ENCODE measurements at regions not wholly inside any gene's neighbourhood (a gene's known extent, or its start where the extent isn't known, plus 50 kb on each side); places are given as distances from the start of the nearest gene placed in this dataset.

GRCh38 chr5:3542769-3543168, 52.9 kb upstream of the IRX1 start:
- Mint-ChIP-seq H3K36me3 (no peaks in the 10 kb centered on the region), H3K4me3 (no peak overlapping the region), H3K4me1 (no peaks in the 10 kb centered on the region), H3K27ac (no peak overlapping the region), H3K9me3 (peaks cover 0 to 9% (median 2%) of the 10 kb centered on the region in 9 donors), H3K27me3 (peaks cover 0 to 7% (median 0%) of the 10 kb centered on the region in 5 donors)
- POLR2A ChIA-PET = no interaction called here
- DNase-seq = no peak
- ATAC-seq = no peak

DNA sequence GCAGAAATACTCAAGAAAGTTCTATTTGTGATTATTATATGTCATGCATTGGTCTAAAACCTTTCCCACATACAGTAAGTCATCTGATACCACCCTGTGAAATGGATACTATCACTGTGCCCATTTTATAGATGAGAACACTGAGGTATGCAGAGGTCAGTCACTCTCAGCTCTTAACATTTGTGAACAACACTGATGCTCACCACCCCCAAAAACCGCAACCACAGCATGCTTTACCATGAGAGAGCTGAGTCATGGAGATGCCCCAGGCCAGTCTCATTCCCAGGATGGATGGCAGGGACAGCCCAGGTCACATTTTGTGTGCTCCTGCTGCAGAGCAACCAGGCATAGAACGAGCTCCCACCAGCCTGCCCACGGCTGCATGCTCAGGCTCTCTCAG, 53.5 kb upstream of the IRX1 start:
- H3K36me3 Mint-ChIP-seq = no peaks in the 10 kb centered on the region
- ATAC-seq (no peak), DNase-seq (no peak)
- no peak overlapping the region for H3K4me3 Mint-ChIP-seq
- no peak overlapping the region for H3K27ac Mint-ChIP-seq
- H3K9me3 Mint-ChIP-seq = peaks cover 0 to 6% (median under 1%) of the 10 kb centered on the region in 9 donors
- POLR2A ChIA-PET = no interaction called here
- peaks cover 0 to 5% (median 0%) of the 10 kb centered on the region in 5 donors for H3K27me3 Mint-ChIP-seq
- no peaks in the 10 kb centered on the region for H3K4me1 Mint-ChIP-seq

DNA sequence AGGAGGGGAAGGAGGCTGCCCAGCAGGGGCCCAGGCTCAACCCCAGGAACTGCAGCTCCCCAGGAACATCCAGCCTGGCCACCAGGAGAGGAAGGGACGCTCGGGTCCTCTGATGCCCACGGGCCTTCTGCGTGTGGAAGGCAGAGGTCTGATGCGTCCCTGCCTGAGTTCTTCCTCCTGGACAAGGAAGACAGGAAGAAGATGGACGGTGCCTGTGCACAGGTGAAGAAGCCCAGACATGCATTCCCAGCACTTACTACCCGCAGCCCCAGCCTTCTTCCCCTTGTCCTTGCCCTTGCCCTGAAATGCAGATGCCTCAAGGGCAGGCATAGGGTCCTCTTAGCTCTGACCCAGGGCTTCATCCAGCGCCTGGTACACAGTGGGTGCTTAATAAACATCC, 56.7 kb upstream of the IRX1 start:
- Mint-ChIP-seq H3K27ac (no peak overlapping the region), H3K36me3 (peaks cover 0 to 1% (median 0%) of the 10 kb centered on the region in 3 donors), H3K4me3 (no peak overlapping the region), H3K4me1 (no peaks in the 10 kb centered on the region), H3K9me3 (peaks cover 0 to 11% (median 0%) of the 10 kb centered on the region in 9 donors), H3K27me3 (peaks cover 0 to 3% (median 0%) of the 10 kb centered on the region in 5 donors)
- POLR2A ChIA-PET = no interaction called here
- ATAC-seq (no peak), DNase-seq (no peak)

DNA sequence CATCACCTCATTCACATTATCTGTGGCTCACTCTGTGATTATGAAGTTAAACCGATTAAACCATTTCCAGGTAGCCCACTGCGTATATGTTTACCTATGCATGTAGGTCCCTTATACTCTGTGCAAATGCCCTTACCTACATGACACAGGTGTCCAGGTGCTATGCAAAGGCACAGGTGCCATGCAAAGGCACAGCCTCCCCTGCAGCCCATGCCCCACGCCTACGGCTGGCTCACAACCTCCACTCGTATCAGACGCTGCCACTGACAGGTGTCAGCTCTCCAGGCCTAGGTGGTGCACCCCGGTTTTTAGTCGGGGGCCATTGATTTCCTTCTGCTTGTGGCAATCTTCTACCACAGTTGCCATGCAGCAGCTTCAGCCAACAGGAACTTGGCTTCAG, 57.7 kb upstream of the IRX1 start:
- DNase-seq (no peak), ATAC-seq (no peak)
- H3K4me3 Mint-ChIP-seq = no peak overlapping the region
- POLR2A ChIA-PET = no interaction called here
- peaks cover 0 to 11% (median 3%) of the 10 kb centered on the region in 9 donors for H3K9me3 Mint-ChIP-seq
- H3K36me3 Mint-ChIP-seq = peaks cover 0 to 1% (median 0%) of the 10 kb centered on the region in 3 donors
- no peak overlapping the region for H3K27ac Mint-ChIP-seq
- no peaks in the 10 kb centered on the region for H3K4me1 Mint-ChIP-seq
- H3K27me3 Mint-ChIP-seq = peaks cover 0 to 3% (median 0%) of the 10 kb centered on the region in 5 donors

DNA sequence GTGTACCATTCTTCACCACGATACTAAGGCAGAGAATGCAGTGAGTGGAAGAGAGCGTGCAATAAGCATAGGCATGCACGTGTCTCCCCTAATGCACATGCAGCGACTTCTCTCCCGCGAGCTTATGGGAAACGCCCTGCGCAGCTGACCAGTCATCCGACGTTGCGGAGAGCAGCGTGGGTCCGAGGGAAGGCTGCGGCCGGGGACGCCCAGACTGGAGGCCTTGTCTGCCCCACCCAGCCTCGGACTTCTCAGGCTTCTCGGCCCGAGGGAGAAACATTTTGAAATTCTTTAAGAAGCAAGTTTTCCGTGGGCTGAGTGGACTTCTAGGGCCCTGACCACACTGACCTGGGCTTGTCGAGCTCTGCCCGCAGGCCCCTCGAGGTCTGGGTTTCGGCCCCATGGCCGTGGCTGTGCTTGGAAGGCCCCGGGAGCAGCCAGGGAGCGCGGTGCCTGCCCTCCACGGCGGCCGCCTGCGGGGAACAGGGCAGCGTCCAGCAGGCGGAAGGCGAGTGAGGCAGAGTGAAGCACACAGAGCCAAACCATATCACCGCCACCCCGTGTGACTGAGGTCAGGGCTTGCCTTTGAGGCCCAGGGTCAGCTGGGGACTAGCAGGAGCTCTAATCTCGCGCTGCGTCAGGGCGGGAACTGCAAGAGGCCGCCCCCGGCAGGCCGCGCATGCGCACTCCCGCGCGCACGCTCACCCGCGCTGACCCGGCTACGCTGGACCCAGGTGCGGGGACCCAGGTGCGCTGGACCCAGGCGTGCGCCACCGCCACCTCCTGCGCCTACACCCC, 60.0 kb upstream of the IRX1 start:
- peaks cover 0 to 1% (median 0%) of the 10 kb centered on the region in 3 donors for H3K36me3 Mint-ChIP-seq
- H3K9me3 Mint-ChIP-seq = peaks cover 0 to 11% (median 3%) of the 10 kb centered on the region in 9 donors
- no peak overlapping the region for H3K4me3 Mint-ChIP-seq
- no peak for DNase-seq
- no peak for ATAC-seq
- POLR2A ChIA-PET = no interaction called here
- H3K27me3 Mint-ChIP-seq = peaks cover 0 to 3% (median 0%) of the 10 kb centered on the region in 5 donors
- H3K27ac Mint-ChIP-seq = no peak overlapping the region
- no peaks in the 10 kb centered on the region for H3K4me1 Mint-ChIP-seq

DNA sequence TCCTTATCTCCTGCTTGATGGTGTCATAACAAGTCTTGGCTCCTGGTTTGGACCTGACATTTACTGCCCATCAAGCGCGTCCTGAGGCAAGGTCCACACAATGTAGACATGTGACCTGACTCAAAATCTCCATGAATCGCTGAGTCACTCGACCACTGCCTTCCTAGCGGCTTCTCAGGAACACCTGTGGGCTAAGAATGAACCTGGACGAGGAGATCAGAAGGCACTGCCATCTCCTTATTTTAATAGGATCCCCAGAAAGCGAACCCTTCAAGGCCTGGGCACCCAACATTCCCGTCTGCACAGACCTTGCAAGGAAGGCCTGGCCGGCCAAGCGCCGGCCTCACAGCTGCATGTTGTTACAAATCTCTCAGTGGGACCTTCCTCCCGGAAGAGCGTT, 60.6 kb upstream of the IRX1 start:
- H3K27ac Mint-ChIP-seq = no peak overlapping the region
- POLR2A ChIA-PET = no interaction called here
- no peak overlapping the region for H3K4me3 Mint-ChIP-seq
- no peaks in the 10 kb centered on the region for H3K4me1 Mint-ChIP-seq
- peaks cover 0 to 3% (median 0%) of the 10 kb centered on the region in 5 donors for H3K27me3 Mint-ChIP-seq
- peaks cover 0 to 11% (median 3%) of the 10 kb centered on the region in 9 donors for H3K9me3 Mint-ChIP-seq
- peaks cover 0 to 1% (median 0%) of the 10 kb centered on the region in 3 donors for H3K36me3 Mint-ChIP-seq
- DNase-seq (no peak), ATAC-seq (no peak)

DNA sequence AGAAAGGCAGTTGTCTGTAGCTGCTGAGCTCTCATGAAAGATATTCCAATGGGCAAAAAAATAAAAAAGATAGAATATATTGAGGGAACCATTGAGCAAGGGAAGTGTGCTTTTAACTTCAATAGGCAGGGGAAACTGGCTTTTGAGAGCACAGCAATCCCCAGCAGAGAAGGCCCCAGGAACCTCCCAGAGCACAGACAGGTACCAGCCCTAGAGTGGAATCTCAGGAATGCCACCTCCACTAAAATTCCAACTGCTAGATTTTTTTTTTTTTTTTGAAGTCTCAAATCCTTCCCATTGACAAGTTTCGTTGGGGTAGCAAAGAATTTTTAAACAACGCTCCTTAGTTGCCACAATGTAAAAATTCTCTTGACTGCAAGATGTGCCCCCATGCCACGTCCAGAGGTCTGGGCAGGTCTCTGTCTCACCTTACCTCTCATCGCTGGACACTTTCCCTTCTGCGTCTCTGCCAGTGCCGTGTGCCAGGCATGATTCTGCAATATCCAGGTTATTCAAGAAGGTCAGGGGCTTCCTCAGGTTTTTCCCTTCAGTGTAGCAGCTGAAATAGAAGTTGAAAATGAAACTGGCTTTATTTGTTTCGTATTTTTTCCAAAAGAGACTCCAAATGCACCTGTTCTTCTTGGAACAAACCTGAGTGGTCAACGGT, 64.2 kb upstream of the IRX1 start:
- ATAC-seq (no peak), DNase-seq (no peak)
- Mint-ChIP-seq H3K9me3 (peaks cover 0 to 11% (median 3%) of the 10 kb centered on the region in 9 donors), H3K4me1 (no peaks in the 10 kb centered on the region), H3K36me3 (peaks cover 0 to 3% (median 1%) of the 10 kb centered on the region in 3 donors), H3K27ac (no peak overlapping the region), H3K27me3 (peaks cover 0 to 4% (median 0%) of the 10 kb centered on the region in 5 donors), H3K4me3 (no peak overlapping the region)
- POLR2A ChIA-PET = no interaction called here

- Mint-ChIP-seq H3K36me3 (peaks cover 0 to 8% (median 1%) of the 10 kb centered on the region in 3 donors), H3K9me3 (peaks cover 0 to 14% (median 4%) of the 10 kb centered on the region in 9 donors), H3K27ac (no peak overlapping the region), H3K27me3 (peaks cover 0 to 4% (median 0%) of the 10 kb centered on the region in 5 donors), H3K4me1 (no peaks in the 10 kb centered on the region), H3K4me3 (no peak overlapping the region)
- ATAC-seq (no peak), DNase-seq (no peak)
- POLR2A ChIA-PET = no interaction called here
Observed at GRCh38 chr5:3530251-3530650, 65.4 kb upstream of the IRX1 start.

DNA sequence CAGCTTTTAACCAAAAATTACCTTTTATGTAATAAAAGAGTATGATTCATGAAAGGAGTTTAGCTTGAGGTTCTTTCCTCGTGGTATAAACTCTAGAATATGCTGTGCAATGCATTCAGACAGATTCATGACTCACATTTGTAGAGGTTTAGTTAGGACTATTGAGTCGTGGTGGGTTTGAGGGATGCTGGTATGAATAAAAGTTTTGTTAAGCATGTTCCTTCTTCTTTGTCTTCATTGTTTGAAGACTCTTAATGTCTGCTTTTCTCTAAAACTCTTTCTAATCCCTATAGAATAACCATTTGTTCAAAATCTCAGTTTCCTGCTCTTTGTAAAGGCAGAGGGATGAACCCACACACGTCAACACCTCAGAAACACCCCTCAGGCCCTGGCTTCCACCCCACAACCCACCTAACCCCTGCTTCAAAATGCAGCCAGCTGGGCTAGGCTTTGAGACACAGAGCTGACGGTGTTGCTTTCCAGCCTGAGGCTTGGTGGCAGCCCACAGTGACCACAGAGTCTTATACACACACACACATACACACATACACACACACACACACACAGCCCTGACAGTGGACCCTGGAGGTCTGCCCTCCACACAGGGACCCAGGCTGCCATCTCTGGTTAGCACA, 69.0 kb upstream of the IRX1 start:
- no peak overlapping the region for H3K27ac Mint-ChIP-seq
- H3K9me3 Mint-ChIP-seq = peaks cover 0 to 35% (median 3%) of the 10 kb centered on the region in 9 donors
- DNase-seq = no peak
- H3K4me1 Mint-ChIP-seq = no peaks in the 10 kb centered on the region
- ATAC-seq = no peak
- peaks cover 0 to 8% (median 0%) of the 10 kb centered on the region in 3 donors for H3K36me3 Mint-ChIP-seq
- peaks cover 0 to 12% (median 0%) of the 10 kb centered on the region in 5 donors for H3K27me3 Mint-ChIP-seq
- POLR2A ChIA-PET = no interaction called here
- H3K4me3 Mint-ChIP-seq = no peak overlapping the region

GRCh38 chr5:3522491-3522890, 73.1 kb upstream of the IRX1 start:
- H3K36me3 Mint-ChIP-seq = peaks cover 0 to 4% (median 0%) of the 10 kb centered on the region in 3 donors
- H3K27me3 Mint-ChIP-seq = peaks cover 0 to 8% (median 2%) of the 10 kb centered on the region in 5 donors
- no peaks in the 10 kb centered on the region for H3K4me1 Mint-ChIP-seq
- H3K9me3 Mint-ChIP-seq = peaks cover 0 to 35% (median 0%) of the 10 kb centered on the region in 9 donors
- DNase-seq = no peak
- POLR2A ChIA-PET = no interaction called here
- H3K4me3 Mint-ChIP-seq = no peak overlapping the region
- no peak overlapping the region for H3K27ac Mint-ChIP-seq
- ATAC-seq = no peak

- no peak overlapping the region for H3K27ac Mint-ChIP-seq
- POLR2A ChIA-PET = no interaction called here
- ATAC-seq (no peak), DNase-seq (no peak)
- H3K4me3 Mint-ChIP-seq = no peak overlapping the region
- no peaks in the 10 kb centered on the region for H3K36me3 Mint-ChIP-seq
- no peaks in the 10 kb centered on the region for H3K4me1 Mint-ChIP-seq
- H3K27me3 Mint-ChIP-seq = peaks cover 0 to 4% (median 2%) of the 10 kb centered on the region in 5 donors
- peaks cover 0 to 11% (median 0%) of the 10 kb centered on the region in 9 donors for H3K9me3 Mint-ChIP-seq
Observed at GRCh38 chr5:3518576-3518975, 77.1 kb upstream of the IRX1 start.

GRCh38 chr5:3518051-3518450, 77.6 kb upstream of the IRX1 start:
- Mint-ChIP-seq H3K36me3 (no peaks in the 10 kb centered on the region), H3K9me3 (peaks cover 0 to 6% (median 0%) of the 10 kb centered on the region in 9 donors), H3K27ac (no peak overlapping the region), H3K4me1 (no peaks in the 10 kb centered on the region), H3K27me3 (peaks cover 0 to 3% (median 2%) of the 10 kb centered on the region in 5 donors), H3K4me3 (no peak overlapping the region)
- DNase-seq = no peak
- no peak for ATAC-seq
- POLR2A ChIA-PET = no interaction called here

- no peak for DNase-seq
- Mint-ChIP-seq H3K27me3 (peaks cover 0 to 2% (median 0%) of the 10 kb centered on the region in 5 donors), H3K9me3 (peaks cover 0 to 4% (median 0%) of the 10 kb centered on the region in 9 donors), H3K4me3 (no peak overlapping the region), H3K36me3 (no peaks in the 10 kb centered on the region), H3K4me1 (no peaks in the 10 kb centered on the region), H3K27ac (no peak overlapping the region)
- no peak for ATAC-seq
- POLR2A ChIA-PET = no interaction called here
Observed at GRCh38 chr5:3517348-3517747, 78.3 kb upstream of the IRX1 start.

Measured in naive thymus-derived CD8-positive, alpha-beta T cell (primary cell).